GF-D8 (cell line): ENCODE measurements at regions not wholly inside any gene's neighbourhood (a gene's known extent, or its start where the extent isn't known, plus 50 kb on each side); places are given as distances from the start of the nearest gene placed in this dataset.
"Not testable (repeated sequence)": the region's sequence is repeated elsewhere in the genome, so short reads cannot be mapped to it uniquely, and the experiment has no call there.

Experiments used
- DNase-seq: peaks from one replicate; lab custom pipeline; 2025; lab: John Stamatoyannopoulos, UW

- no peak for DNase-seq
These were observed 110.5 kb upstream of the KCND3 start for GRCh38 chr1:112099979-112100378.

GRCh38 chr1:112105557-112105956, 116.1 kb upstream of the KCND3 start:
- DNase-seq, result no peak

GRCh38 chr1:112110031-112110430, 120.6 kb upstream of the KCND3 start:
- no peak for DNase-seq

GRCh38 chr1:112111734-112112133, 122.3 kb upstream of the KCND3 start:
- DNase-seq, result no peak

- no peak for DNase-seq
These were observed 125.1 kb upstream of the KCND3 start for GRCh38 chr1:112114540-112114939.

- DNase-seq, result no peak
These were observed 137.1 kb upstream of the KCND3 start for GRCh38 chr1:112126598-112126997.

- not testable (repeated sequence) for DNase-seq
These were observed 138.1 kb upstream of the KCND3 start for GRCh38 chr1:112127606-112128005.

GRCh38 chr1:112133487-112133886, 144.0 kb upstream of the KCND3 start:
- no peak for DNase-seq

- no peak for DNase-seq
These were observed 151.3 kb upstream of the KCND3 start for GRCh38 chr1:112140743-112141142.

- no peak for DNase-seq
These were observed 151.8 kb upstream of the KCND3 start for GRCh38 chr1:112141301-112141700.

GRCh38 chr1:112141923-112142322, 152.5 kb upstream of the KCND3 start:
- no peak for DNase-seq

GRCh38 chr1:112143871-112144441, 154.5 kb upstream of the KCND3 start:
- DNase-seq, result no peak

- no peak for DNase-seq
These were observed 155.4 kb upstream of the KCND3 start for GRCh38 chr1:112144733-112145426.

GRCh38 chr1:112146201-112146715, 156.8 kb upstream of the KCND3 start:
- no peak for DNase-seq

GRCh38 chr1:112160214-112160613, 170.7 kb upstream of the KCND3 start:
- DNase-seq, result not testable (repeated sequence)

- no peak for DNase-seq
These were observed 175.9 kb upstream of the KCND3 start for GRCh38 chr1:112165375-112165774.

- DNase-seq, result no peak
These were observed 180.0 kb upstream of the KCND3 start for GRCh38 chr1:112169517-112169916.

- no peak for DNase-seq
These were observed 182.9 kb upstream of the KCND3 start for GRCh38 chr1:112172294-112172882.

- DNase-seq, result no peak
These were observed 187.8 kb upstream of the KCND3 start for GRCh38 chr1:112177314-112177713.

- DNase-seq, result no peak
These were observed 199.1 kb upstream of the KCND3 start for GRCh38 chr1:112188611-112189010.

GRCh38 chr1:112196008-112196588, 199.9 kb upstream of the CTTNBP2NL start:
- no peak for DNase-seq

GRCh38 chr1:112196731-112197130, 199.3 kb upstream of the CTTNBP2NL start:
- DNase-seq, result no peak

GRCh38 chr1:112209493-112209892, 186.5 kb upstream of the CTTNBP2NL start:
- DNase-seq, result no peak
